ENCODE measurements at regions not wholly inside any gene's neighbourhood (a gene's known extent, or its start where the extent isn't known, plus 50 kb on each side); places are given as distances from the start of the nearest gene placed in this dataset.

DNA sequence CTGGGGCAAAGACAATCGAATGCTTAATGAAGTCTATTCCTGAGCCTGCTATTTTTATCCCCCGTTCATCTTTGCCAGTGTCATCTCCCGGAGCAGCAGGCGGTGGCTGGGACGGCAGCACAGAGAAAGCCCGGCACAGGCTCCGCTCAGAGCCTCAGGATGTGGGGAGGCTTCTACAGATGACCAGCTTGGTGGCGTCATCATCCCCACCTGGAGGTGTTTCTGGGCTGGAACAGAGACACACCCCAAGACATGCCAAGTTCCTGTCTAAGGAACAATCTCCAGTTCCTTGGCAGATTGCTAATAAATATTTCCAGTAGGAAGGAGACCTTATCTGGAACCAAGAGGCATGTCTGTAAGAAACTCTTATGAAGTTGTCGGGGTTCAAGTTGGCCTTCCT is 552.4 kb upstream of the MGMT start:
- no peak for DNase-seq (ENCODE audit: low read depth)
- Histone ChIP-seq H3K4me3 (ENCODE audit: low read depth, low read length) (no peak overlapping the region), H3K27me3 (ENCODE audit: control insufficient read depth, insufficient read depth, low read length) (no peaks in the 10 kb centered on the region), H3K36me3 (ENCODE audit: control insufficient read depth, insufficient read depth, low read length) (no peaks in the 10 kb centered on the region)
- TF ChIP-seq, protein P1, sequence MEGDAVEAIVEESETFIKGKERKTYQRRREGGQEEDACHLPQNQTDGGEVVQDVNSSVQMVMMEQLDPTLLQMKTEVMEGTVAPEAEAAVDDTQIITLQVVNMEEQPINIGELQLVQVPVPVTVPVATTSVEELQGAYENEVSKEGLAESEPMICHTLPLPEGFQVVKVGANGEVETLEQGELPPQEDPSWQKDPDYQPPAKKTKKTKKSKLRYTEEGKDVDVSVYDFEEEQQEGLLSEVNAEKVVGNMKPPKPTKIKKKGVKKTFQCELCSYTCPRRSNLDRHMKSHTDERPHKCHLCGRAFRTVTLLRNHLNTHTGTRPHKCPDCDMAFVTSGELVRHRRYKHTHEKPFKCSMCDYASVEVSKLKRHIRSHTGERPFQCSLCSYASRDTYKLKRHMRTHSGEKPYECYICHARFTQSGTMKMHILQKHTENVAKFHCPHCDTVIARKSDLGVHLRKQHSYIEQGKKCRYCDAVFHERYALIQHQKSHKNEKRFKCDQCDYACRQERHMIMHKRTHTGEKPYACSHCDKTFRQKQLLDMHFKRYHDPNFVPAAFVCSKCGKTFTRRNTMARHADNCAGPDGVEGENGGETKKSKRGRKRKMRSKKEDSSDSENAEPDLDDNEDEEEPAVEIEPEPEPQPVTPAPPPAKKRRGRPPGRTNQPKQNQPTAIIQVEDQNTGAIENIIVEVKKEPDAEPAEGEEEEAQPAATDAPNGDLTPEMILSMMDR (IDR thresholded peaks at IDR 0.05; ENCODE audit: insufficient read depth, low read length, poor library complexity, severe bottlenecking), result no peak

DNA sequence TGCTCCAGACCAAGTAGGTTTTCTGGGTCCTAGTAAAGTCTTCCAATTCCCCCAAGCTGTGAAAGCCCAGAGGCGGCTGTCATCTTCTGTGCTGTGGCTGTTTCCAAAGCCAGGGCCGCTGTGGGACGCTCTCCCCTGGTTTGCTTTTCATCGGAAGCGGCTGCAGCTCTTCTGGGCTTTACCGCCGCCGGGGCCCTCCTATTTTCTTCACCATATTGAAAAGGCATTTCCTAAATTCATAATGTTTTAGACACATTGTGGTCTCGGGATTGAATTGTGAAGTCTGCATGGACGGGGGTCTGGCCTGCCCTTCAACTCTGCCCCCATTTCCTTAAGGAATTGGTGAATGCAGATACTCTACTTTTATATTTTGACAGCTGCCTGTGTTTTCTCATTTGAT is 551.4 kb upstream of the MGMT start:
- no peaks in the 10 kb centered on the region for H3K36me3 ChIP-seq (ENCODE audit: control insufficient read depth, insufficient read depth, low read length)
- TF ChIP-seq, protein P1 (IDR thresholded peaks at IDR 0.05; ENCODE audit: insufficient read depth, low read length, poor library complexity, severe bottlenecking), result no peak
- DNase-seq (ENCODE audit: low read depth), result no peak
- no peak overlapping the region for H3K4me3 ChIP-seq (ENCODE audit: low read depth, low read length)
- no peaks in the 10 kb centered on the region for H3K27me3 ChIP-seq (ENCODE audit: control insufficient read depth, insufficient read depth, low read length)

DNA sequence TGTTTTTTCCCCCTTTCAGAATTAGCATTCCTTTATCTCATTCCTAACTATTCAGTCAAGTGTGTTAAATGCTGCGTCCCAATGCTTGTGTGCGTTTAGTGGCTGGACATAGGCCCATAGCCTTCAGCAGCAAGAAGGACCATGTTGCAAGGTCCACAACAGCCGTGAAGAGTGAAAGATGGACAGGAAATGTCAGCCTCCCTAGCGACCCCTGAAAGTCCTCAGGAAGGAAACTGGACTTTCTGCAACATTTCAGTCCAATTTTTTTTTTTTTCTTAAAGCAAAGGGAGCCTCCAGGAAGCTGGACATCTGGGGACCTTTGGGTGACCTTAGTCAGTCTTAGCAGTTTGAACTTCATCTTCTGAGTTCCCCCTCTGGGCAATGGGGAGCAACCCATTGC is 550.7 kb upstream of the MGMT start:
- no peaks in the 10 kb centered on the region for H3K27me3 ChIP-seq (ENCODE audit: control insufficient read depth, insufficient read depth, low read length)
- TF ChIP-seq, protein P1 (IDR thresholded peaks at IDR 0.05; ENCODE audit: insufficient read depth, low read length, poor library complexity, severe bottlenecking), result no peak
- no peaks in the 10 kb centered on the region for H3K36me3 ChIP-seq (ENCODE audit: control insufficient read depth, insufficient read depth, low read length)
- H3K4me3 ChIP-seq (ENCODE audit: low read depth, low read length), result no peak overlapping the region
- DNase-seq (ENCODE audit: low read depth), result no peak

DNA sequence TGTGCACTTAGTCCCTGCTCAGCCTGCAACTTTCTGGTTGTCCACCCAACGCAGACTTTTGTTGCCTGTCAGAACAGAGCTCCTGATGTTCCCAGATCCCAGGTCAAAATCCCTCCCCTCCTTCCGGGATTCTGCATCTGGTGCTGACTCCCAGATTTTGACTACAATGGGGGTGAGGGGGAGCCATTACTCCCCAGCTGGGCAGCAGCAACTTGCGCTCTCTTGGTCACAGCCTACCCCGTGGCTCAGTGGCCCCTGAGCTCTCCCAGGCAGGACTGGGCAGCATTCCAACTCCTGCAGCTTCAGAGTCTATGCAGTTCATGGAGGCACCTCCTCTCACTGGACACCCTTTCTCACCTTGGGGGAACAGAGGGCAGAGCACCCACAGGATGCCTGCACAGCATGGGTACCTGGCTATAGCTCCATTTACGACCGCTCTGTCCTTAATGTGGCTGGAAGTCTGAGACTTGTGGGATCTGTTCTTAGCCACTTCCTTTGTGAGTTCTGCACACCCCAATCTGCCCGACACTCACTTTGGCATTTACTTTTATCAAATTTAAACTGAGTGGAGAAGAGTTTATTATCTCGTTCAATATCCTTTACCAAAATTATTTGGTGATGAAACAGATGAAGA is 545.5 kb upstream of the MGMT start:
- Histone ChIP-seq H3K27me3 (ENCODE audit: control insufficient read depth, insufficient read depth, low read length) (no peaks in the 10 kb centered on the region), H3K4me3 (ENCODE audit: low read depth, low read length) (no peak overlapping the region), H3K36me3 (ENCODE audit: control insufficient read depth, insufficient read depth, low read length) (no peaks in the 10 kb centered on the region)
- DNase-seq (ENCODE audit: low read depth), result no peak
- TF ChIP-seq, protein P1 (IDR thresholded peaks at IDR 0.05; ENCODE audit: insufficient read depth, low read length, poor library complexity, severe bottlenecking), result no peak

DNA sequence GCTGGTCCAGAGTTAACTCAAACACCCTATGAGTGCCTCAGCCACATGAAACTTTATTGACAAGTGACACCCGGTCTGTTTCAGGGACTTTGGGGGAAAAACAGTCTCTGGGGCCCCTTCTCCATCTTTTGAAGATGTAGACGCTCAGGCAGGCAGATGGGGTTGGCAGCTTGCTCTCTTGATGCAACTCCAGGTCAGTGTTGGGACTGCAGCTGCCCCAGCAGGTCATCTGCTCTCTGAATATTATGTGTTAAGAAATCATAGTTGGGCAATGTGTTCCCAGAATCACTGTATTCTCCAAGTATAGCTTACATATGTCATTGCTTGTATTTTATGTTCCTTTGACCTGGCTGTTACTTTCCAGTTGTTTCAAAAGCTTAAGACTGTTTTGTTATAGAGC is 544.9 kb upstream of the MGMT start:
- TF ChIP-seq, protein P1 (IDR thresholded peaks at IDR 0.05; ENCODE audit: insufficient read depth, low read length, poor library complexity, severe bottlenecking), result no peak
- Histone ChIP-seq H3K36me3 (ENCODE audit: control insufficient read depth, insufficient read depth, low read length) (no peaks in the 10 kb centered on the region), H3K4me3 (ENCODE audit: low read depth, low read length) (no peak overlapping the region)

DNA sequence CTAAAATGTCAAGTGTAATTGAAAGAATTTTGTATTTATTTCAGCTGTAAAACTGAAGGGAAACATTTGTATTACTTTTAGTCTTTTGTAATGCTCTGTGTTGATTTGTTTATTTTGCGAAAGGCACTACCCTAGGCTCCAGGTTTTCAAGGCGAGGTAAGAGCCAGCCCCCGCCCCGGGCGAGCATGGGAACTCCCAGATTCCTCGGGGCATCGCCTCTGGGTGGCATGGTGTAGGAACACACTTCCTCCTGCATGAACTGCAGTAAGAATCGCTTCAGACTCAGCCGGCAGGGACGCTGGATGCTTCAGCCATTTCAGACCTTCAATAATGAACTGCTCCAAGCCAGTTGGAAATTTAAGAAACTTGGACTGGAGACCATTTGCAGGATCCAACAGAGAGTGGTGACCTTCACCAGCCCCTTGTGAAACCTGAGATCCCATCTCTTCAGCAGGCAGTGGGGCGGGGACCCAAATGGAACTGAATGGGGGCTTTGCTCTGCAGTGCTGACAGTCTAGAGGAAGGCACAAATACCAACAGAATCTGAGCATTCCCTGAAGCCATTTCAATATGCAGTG is 544.3 kb upstream of the MGMT start:
- no peaks in the 10 kb centered on the region for H3K36me3 ChIP-seq (ENCODE audit: control insufficient read depth, insufficient read depth, low read length)
- TF ChIP-seq, protein P1 (IDR thresholded peaks at IDR 0.05; ENCODE audit: insufficient read depth, low read length, poor library complexity, severe bottlenecking), result no peak
- H3K27me3 ChIP-seq (ENCODE audit: control insufficient read depth, insufficient read depth, low read length), result no peaks in the 10 kb centered on the region
- no peak overlapping the region for H3K4me3 ChIP-seq (ENCODE audit: low read depth, low read length)
- DNase-seq (ENCODE audit: low read depth), result no peak

More for the DNA sequence above, 544.9 kb upstream of the MGMT start:
- no peaks in the 10 kb centered on the region for H3K27me3 ChIP-seq (ENCODE audit: control insufficient read depth, insufficient read depth, low read length)
- no peak for DNase-seq (ENCODE audit: low read depth)

Measured in kidney epithelial cell (primary cell).